ENCODE measurements at regions not wholly inside any gene's neighbourhood (a gene's known extent, or its start where the extent isn't known, plus 50 kb on each side); places are given as distances from the start of the nearest gene placed in this dataset.

DNA sequence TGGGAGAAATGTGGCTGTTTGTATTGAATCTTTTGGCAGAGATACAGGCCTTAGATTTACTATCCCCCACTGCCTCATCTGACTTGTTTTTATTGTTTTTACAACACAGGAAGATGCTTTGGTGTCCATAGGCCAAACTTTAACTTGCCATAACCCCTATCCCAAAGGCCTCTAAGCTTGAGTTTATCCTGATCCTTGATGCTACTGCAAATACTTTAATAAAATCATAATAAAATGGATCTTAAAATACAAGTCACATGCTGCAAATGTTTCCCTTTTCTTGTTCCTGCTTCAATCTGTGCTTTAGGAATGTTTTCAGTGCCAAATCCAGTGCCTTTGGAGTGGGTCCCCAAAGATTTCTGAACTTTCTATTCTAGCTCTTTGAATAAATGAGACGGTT is 770.6 kb downstream of the DACH1 start:
- H2AFZ ChIP-seq (ENCODE audit: low read depth): no peak overlapping the region
- H3K9me3 ChIP-seq: no peaks in the 10 kb centered on the region
- ChIA-PET POLR2A (no interaction called here), CTCF (no interaction called here)
- DNase-seq: no peak
- H3F3A ChIP-seq (replicated peaks; ENCODE audit: insufficient read depth): no peaks in the 10 kb centered on the region
- no peak overlapping the region for H3K4me2 ChIP-seq
- no peaks in the 10 kb centered on the region for H3K27me3 ChIP-seq (ENCODE audit: insufficient read depth)
- no peak overlapping the region for H3K4me3 ChIP-seq (ENCODE audit: low read depth in 2 of 2, low read length in 1 of 2)
- WGBS (ENCODE audit: low lambda C conversion rate): 69% methylated on average over 1 of the region's 1 CpG
- H3K9ac ChIP-seq: no peak overlapping the region
- no peak for TF ChIP-seq NFIC (IDR thresholded peaks at IDR 0.05; ENCODE audit: borderline replicate concordance)
- TF ChIP-seq, protein P1, sequence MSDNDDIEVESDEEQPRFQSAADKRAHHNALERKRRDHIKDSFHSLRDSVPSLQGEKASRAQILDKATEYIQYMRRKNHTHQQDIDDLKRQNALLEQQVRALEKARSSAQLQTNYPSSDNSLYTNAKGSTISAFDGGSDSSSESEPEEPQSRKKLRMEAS (IDR thresholded peaks at IDR 0.05; ENCODE audit: low read depth): no peak
- TF ChIP-seq, protein P2, sequence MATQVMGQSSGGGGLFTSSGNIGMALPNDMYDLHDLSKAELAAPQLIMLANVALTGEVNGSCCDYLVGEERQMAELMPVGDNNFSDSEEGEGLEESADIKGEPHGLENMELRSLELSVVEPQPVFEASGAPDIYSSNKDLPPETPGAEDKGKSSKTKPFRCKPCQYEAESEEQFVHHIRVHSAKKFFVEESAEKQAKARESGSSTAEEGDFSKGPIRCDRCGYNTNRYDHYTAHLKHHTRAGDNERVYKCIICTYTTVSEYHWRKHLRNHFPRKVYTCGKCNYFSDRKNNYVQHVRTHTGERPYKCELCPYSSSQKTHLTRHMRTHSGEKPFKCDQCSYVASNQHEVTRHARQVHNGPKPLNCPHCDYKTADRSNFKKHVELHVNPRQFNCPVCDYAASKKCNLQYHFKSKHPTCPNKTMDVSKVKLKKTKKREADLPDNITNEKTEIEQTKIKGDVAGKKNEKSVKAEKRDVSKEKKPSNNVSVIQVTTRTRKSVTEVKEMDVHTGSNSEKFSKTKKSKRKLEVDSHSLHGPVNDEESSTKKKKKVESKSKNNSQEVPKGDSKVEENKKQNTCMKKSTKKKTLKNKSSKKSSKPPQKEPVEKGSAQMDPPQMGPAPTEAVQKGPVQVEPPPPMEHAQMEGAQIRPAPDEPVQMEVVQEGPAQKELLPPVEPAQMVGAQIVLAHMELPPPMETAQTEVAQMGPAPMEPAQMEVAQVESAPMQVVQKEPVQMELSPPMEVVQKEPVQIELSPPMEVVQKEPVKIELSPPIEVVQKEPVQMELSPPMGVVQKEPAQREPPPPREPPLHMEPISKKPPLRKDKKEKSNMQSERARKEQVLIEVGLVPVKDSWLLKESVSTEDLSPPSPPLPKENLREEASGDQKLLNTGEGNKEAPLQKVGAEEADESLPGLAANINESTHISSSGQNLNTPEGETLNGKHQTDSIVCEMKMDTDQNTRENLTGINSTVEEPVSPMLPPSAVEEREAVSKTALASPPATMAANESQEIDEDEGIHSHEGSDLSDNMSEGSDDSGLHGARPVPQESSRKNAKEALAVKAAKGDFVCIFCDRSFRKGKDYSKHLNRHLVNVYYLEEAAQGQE (IDR thresholded peaks at IDR 0.05; ENCODE audit: low read depth, low read length): no peak
- no peak for TF ChIP-seq SMC3 (IDR thresholded peaks at IDR 0.05; ENCODE audit: low read depth, low read length)
- no peak for TF ChIP-seq TAF1 (IDR thresholded peaks at IDR 0.05; ENCODE audit: borderline replicate concordance, low read depth, low read length)
- no peak for TF ChIP-seq GABPA (IDR thresholded peaks at IDR 0.05; ENCODE audit: low read depth)
- TF ChIP-seq EZH2phosphoT487 (IDR thresholded peaks at IDR 0.05; ENCODE audit: borderline replicate concordance, low read depth): no peak
- no peak for TF ChIP-seq EP300 (IDR thresholded peaks at IDR 0.05; ENCODE audit: borderline replicate concordance in 1 of 2, low read depth in 1 of 2, low read length in 1 of 2)
- TF ChIP-seq FOXJ3 (CRISPR knock-in tag; IDR thresholded peaks at IDR 0.05): no peak
- no peak for TF ChIP-seq TEAD4 (IDR thresholded peaks at IDR 0.05; ENCODE audit: borderline replicate concordance, insufficient read depth)
- TF ChIP-seq, protein P3, sequence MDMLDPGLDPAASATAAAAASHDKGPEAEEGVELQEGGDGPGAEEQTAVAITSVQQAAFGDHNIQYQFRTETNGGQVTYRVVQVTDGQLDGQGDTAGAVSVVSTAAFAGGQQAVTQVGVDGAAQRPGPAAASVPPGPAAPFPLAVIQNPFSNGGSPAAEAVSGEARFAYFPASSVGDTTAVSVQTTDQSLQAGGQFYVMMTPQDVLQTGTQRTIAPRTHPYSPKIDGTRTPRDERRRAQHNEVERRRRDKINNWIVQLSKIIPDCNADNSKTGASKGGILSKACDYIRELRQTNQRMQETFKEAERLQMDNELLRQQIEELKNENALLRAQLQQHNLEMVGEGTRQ (IDR thresholded peaks at IDR 0.05; ENCODE audit: borderline replicate concordance, low read depth, low read length): no peak
- TF ChIP-seq FOXM1 (IDR thresholded peaks at IDR 0.05; ENCODE audit: low read depth): no peak
- TF ChIP-seq, protein P4, sequence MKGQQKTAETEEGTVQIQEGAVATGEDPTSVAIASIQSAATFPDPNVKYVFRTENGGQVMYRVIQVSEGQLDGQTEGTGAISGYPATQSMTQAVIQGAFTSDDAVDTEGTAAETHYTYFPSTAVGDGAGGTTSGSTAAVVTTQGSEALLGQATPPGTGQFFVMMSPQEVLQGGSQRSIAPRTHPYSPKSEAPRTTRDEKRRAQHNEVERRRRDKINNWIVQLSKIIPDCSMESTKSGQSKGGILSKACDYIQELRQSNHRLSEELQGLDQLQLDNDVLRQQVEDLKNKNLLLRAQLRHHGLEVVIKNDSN (IDR thresholded peaks at IDR 0.05; ENCODE audit: borderline replicate concordance, low read depth): no peak
- no peak for TF ChIP-seq RXRA (IDR thresholded peaks at IDR 0.05; ENCODE audit: borderline replicate concordance, low read depth)
- TF ChIP-seq SIN3A (IDR thresholded peaks at IDR 0.05; ENCODE audit: borderline replicate concordance, low read depth, low read length): no peak
- TF ChIP-seq CHD2 (IDR thresholded peaks at IDR 0.05; ENCODE audit: low read length, partially characterized antibody): no peak
- H3K4me1 ChIP-seq (ENCODE audit: control insufficient read depth in 1 of 2, insufficient read depth in 2 of 2, low read depth in 1 of 2, low read length in 1 of 2): no peaks in the 10 kb centered on the region
- H3K36me3 ChIP-seq (replicated peaks in 1 of 2; ENCODE audit: control insufficient read depth in 1 of 2, insufficient read depth in 2 of 2, low read length in 1 of 2): no peaks in the 10 kb centered on the region
- no peak overlapping the region for H3K27ac ChIP-seq (ENCODE audit: low read depth in 2 of 2, low read length in 1 of 2)
- no peaks in the 10 kb centered on the region for H3K9me2 ChIP-seq
- H4K20me1 ChIP-seq (ENCODE audit: insufficient read depth): no peaks in the 10 kb centered on the region
- H3K79me2 ChIP-seq (ENCODE audit: insufficient read depth): no peaks in the 10 kb centered on the region
